ENCODE measurements at regions not wholly inside any gene's neighbourhood (a gene's known extent, or its start where the extent isn't known, plus 50 kb on each side); places are given as distances from the start of the nearest gene placed in this dataset.

DNA sequence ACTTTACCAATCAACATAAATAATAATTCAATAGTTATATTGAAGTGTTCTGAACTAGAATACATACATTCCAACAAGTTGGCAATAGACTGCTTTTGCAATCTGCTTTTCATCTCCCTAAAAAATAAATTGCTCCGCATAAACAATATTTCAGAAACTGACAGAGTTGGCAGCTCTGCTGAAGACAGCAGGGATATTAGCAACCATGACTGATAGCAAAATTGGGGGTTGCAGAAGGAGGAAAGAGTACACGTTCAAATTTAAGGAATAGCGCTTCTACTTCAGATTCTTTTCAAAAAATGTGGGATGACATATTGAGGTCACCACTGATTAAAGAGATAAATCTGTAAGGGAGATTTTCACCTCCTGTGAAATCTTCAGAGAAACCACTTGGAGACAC, 521.2 kb downstream of the DTWD2 start:
- TF ChIP-seq, protein P1, sequence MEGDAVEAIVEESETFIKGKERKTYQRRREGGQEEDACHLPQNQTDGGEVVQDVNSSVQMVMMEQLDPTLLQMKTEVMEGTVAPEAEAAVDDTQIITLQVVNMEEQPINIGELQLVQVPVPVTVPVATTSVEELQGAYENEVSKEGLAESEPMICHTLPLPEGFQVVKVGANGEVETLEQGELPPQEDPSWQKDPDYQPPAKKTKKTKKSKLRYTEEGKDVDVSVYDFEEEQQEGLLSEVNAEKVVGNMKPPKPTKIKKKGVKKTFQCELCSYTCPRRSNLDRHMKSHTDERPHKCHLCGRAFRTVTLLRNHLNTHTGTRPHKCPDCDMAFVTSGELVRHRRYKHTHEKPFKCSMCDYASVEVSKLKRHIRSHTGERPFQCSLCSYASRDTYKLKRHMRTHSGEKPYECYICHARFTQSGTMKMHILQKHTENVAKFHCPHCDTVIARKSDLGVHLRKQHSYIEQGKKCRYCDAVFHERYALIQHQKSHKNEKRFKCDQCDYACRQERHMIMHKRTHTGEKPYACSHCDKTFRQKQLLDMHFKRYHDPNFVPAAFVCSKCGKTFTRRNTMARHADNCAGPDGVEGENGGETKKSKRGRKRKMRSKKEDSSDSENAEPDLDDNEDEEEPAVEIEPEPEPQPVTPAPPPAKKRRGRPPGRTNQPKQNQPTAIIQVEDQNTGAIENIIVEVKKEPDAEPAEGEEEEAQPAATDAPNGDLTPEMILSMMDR (IDR thresholded peaks at IDR 0.05) = no peak
- no peak for TF ChIP-seq POLR2A (IDR thresholded peaks at IDR 0.05)
